ENCODE measurements at regions not wholly inside any gene's neighbourhood (a gene's known extent, or its start where the extent isn't known, plus 50 kb on each side); places are given as distances from the start of the nearest gene placed in this dataset.

DNA sequence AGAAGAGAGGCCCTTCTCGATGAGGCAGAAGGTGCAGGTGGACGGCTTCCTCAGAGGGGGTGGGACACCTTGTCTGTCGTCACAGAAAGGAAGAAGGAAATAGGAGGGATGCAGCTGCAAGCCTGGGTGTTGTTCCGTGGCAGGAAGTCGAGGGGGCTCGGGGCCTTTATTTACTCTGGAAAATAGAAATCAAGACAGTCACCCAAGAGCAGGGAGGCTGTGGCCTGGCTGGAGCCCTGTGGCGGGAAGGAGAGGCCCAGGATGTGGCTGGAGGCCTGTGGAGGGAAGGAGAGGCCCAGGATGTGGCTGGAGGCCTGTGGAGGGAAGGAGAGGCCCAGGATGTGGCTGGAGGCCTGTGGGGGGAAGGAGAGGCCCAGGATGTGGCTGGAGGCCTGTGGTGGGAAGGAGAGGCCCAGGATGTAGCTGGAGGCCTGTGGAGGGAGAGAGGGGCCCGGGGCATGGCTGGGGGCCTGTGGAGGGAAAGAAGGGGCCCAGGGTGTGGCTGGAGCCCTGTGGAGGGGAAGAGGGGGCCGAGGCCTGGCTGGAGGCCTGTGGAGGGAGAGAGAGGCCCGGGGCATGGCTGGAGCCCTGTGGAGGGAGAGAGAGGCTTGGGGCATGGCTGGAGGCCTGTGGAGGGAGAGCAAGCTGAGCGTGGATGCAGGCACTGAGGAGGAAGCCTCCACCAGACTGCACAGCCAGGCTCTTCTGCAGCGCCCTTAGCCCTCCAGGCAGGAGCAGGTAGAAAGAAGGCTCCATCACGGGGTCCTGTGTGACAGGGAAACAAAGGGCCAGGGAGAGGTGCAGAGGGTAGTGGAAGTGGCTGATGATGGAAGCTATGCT, 97.3 kb upstream of the SFMBT2 start:
- no peak for FAIRE-seq
- no peak for DNase-seq (ENCODE audit: low spot score in 2 of 2)

DNA sequence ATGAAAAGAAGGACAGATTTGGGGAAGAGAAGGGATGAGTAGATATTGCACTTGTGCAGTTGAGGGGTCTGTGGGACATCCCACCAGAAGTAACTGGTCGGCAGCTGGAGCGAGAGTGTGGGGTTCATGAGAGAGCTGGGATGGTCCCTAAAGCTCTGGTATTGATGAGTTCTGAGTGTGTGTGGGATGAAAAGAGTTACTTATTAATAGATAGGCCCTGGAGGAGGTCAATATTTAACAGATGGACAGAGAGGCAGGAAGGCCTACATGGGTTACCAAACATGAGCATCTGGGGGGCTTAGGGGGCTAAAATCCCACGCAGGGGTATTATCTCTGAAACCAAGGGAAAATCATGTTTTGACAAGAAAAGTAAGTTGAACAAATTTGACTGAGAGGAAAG, 95.7 kb upstream of the SFMBT2 start:
- DNase-seq (ENCODE audit: low spot score in 2 of 2) = no peak
- FAIRE-seq = no peak

DNA sequence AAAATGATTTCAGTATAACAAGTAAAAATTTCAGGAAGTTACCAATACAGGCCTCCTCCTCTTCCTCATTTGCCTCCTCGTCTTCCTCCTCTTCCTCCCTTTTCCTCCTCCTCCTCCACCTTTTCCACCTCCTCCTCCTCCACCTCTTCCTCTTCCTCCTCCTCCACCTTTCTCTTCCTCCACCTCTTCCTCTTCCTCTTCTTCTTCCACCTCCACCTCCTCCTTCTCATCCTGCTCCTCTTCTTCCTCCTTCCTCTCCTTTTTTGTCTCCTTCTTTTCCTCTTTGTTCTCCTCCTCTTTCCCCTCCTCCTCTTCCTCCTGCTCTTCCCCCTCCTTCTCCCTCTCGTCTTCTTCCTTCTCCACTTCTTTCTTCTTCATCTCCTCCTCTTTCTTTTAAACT, 94.4 kb upstream of the SFMBT2 start:
- FAIRE-seq (no peak), DNase-seq (ENCODE audit: low spot score in 2 of 2) (no peak)

DNA sequence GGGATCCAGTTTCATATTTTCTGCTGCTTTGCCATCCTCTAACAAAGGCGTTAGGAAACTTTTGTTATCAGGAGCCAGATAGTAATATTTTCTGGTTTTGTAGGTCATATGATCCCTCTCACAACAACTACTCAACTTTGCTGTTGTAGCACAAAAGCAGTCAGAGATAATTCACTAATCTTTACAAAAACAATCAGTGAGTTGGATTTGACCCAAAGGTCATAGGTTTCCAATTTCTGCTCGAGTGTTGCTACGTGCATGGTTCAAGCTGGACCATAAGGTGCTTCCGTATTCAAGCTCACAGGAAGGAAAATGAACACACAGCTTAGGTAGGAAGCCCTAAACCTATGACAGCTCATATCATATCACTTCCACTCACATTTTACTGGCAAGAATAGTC, 92.4 kb upstream of the SFMBT2 start:
- FAIRE-seq = no peak

DNA sequence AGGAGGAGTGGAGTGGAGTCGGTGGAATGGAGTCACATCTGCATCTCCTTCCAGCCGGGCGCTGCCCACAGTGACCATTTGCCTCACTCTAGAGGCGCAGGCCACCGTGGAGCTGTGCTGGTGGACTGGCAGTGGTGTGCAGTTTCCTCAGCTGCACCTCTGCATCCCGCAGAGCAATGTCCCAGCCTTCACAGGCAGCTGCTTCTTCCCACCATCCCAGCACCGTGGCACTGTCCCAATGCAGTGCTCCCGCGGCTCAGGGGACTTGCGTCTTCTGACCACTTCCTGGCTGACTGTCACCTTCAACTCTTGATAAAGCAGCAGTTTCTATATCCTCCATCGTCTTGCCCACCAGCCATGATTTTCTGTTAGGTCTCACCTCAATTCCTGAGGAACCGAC, 90.3 kb upstream of the SFMBT2 start:
- no peak for FAIRE-seq
- DNase-seq (ENCODE audit: low spot score in 2 of 2) = no peak

More for the DNA sequence above, 92.4 kb upstream of the SFMBT2 start:
- no peak for DNase-seq (ENCODE audit: low spot score in 2 of 2)

DNA sequence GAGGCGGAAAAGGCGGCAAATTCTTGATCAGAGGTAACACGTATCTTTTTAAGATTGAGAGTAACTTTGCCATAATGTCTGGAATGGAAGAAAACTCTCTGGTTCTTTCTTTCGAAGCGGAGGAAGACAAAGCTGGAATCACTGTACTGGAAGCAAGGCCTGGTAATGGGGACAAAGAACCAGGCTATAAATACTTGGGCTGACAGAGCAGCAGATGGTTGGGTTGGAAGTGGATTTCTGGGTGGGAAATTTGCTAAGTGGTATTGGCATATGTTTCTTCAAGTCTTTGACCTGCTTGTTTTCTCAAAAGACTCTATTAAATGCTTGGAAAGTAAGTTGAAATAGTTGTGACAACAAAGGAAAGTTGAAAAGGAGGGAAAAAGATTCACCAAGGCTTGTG, 87.3 kb upstream of the SFMBT2 start:
- DNase-seq (ENCODE audit: low spot score in 2 of 2) = no peak

DNA sequence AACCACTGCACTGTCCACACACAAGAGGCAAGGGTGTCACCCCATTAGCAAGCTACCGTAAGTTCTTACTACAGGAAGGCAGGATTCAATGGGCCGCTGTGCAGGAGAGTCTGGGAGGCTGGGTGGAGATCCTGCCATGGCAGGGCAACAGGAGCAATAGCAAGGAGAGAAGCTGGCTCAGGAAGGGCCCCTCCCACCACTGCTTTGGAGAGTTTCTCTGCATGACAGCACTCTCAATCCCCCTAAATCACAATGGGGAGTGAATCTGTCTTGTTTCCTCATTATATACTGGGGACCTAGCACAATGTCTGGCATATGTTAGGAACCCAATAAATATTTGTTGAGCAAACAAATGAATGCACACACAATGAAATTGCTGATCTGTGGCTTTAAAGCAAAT, 83.2 kb upstream of the SFMBT2 start:
- DNase-seq (ENCODE audit: low spot score in 2 of 2) (no peak), FAIRE-seq (no peak)

More for the DNA sequence above, 87.3 kb upstream of the SFMBT2 start:
- no peak for FAIRE-seq

DNA sequence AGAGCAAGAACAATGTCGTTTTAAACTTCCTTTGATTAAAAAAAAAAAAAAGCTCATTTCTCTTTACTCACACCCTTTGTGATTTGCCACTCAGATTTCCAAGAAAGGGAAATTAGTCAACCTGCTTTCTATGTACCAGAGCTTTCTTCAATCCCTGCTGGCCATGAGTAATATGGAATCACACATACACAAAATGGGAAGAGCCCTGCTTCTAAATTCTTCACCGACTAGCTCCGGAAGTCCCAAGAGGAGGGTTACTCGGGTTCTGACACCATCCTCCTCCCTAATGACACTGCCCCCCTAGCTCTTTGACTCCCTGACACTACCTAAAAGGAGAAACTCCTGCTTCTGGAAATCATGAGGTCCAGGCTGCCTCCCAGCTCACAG, 81.8 kb upstream of the SFMBT2 start:
- DNase-seq (ENCODE audit: low spot score in 2 of 2) (no peak), FAIRE-seq (no peak)

DNA sequence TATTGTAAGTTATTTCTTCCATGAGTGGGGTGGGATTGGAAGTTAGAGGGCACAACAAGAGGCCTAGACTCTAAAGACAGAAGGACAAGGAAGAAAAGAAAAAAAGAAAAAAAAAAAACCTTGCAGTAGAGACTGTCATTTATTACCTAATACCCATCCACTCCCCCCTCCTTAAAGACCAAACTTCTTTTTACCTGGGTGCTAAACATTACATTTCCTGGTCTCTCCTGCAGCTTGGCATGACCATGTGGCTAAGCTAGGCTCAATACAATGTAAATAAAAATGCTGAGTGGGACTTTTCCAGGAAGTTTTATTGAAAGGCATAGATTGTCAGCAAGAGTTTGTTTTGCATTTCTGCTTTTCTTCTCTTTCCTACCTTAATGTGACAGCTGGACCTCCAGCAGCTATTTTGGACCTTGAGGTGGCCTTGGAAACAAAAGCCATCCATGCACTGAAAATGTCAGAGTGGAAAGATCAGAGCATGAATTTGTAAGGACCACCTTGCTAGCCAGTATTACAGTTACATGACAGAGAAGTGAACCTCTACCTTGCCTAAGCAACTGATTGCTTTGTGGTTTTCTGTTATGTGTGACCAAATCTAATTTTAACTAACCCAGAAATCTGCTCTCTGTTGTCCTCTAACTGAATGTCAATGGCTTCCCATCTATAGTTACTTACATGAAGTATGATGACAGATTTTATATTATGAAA, 81.3 kb upstream of the SFMBT2 start:
- no peak for FAIRE-seq
- DNase-seq (ENCODE audit: low spot score in 2 of 2) = no peak

DNA sequence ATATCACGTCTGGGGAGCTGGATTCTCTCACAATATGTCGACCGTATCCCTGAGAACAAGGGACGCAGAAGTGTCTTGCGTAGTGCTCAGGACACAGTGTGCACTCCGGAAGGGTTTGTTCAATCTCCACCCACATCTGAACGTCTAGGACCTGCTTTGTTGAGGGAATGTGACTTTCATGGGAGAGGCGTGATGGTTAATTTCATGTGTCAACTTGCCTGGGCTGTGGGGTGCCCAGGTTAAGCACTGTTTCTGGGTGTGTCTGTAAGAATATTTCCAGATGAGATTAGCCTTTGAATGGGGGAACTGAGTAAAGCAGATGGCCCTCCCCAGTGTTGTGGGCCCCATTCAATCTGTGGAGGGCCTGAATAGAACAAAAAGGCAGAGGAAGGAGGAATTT, 80.4 kb upstream of the SFMBT2 start:
- DNase-seq (ENCODE audit: low spot score in 2 of 2) = no peak
- FAIRE-seq = no peak

DNA sequence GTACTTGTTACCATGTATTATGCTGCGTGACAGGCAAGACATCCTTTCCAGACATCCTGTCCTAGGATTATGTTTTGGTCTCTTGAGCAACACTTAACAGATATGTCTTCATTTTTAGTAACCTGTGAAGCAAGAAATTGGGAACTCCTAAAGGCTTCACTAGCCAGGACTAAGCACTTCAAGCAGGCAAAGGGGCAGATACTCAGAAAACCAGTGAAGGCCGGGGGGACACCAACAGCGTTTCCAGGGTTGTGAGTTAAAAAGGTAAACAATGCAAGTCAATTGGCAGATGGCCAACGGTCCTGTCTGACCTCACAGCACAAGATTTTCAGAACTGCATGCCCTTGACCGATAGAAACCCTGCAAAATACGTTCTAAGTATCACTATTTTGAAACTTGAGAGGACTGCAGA, 77.6 kb upstream of the SFMBT2 start:
- FAIRE-seq = no peak

DNA sequence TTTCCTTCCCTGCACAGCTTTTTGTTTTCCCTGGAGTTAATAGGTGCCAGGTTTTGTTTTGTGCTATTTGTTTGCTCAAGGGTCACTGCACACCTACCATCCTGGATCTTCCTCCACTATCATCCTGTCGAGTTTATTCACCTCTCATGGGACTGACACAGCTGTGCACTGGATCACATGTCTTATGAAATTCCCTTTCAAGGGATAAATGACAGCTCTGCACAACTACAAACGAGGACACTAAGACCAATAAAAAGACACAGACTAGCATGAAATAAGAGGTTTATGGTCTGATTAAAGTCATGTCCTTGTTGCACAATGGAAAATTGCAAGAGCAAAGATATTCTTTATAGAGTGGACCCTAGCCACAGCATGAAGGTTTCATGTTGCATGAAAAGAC, 76.7 kb upstream of the SFMBT2 start:
- FAIRE-seq (no peak), DNase-seq (ENCODE audit: low spot score in 2 of 2) (no peak)

More for the DNA sequence above, 77.6 kb upstream of the SFMBT2 start:
- DNase-seq (ENCODE audit: low spot score in 2 of 2) = no peak

DNA sequence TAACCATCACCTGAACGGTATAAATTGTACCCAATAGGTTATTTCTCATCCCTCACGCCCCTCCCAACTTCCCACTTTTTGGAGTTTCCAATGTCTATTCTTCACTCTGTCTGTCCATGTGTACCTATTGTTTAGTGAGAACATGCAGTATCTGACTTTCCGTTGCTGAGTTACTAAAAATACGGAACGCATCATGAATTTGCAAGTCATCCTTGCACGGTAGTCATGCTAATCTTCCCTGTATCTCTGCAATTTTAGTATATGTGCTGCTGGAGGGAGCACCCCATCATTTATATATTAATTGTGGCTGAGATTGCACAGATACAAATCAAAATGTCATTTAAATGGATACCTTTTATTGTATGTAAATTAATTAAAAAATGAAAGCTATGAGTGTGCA, 75.7 kb upstream of the SFMBT2 start:
- FAIRE-seq (no peak), DNase-seq (ENCODE audit: low spot score in 2 of 2) (no peak)

DNA sequence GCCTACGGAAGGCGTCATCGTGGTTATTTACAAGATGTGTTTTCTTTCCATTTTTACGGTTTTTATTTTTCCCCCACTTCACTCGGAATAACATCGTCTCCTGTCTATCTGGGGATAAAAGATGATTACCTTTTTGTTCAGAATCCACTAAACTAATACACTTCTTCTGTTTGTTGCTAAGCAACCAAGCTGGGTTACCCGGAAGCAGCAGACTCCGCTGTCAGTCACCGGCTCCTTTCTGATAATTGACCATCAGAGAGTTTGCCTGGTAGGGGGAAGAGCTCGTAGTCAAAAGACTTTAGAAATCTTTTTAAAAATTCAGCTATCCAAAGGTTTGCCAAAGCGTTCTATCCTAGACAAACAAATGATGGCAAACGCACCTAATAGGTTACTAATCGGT, 75.0 kb upstream of the SFMBT2 start:
- DNase-seq (ENCODE audit: low spot score in 2 of 2) (no peak), FAIRE-seq (no peak)

DNA sequence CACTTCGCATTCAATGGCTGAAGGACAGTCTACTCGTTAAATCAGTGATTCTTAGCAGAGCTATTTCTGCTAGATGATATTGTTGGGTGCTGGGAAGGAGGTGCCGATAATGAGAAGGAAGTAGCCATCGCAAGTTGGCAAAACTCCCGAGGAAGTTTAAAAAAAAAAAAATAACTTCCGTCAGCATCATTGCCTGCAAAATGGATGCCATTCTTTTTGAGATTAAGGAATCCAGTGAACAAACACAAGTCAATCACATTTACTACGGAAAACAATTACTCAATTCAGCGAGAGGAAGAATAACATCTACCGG, 74.4 kb upstream of the SFMBT2 start:
- DNase-seq (ENCODE audit: low spot score in 2 of 2) (no peak), FAIRE-seq (no peak)

DNA sequence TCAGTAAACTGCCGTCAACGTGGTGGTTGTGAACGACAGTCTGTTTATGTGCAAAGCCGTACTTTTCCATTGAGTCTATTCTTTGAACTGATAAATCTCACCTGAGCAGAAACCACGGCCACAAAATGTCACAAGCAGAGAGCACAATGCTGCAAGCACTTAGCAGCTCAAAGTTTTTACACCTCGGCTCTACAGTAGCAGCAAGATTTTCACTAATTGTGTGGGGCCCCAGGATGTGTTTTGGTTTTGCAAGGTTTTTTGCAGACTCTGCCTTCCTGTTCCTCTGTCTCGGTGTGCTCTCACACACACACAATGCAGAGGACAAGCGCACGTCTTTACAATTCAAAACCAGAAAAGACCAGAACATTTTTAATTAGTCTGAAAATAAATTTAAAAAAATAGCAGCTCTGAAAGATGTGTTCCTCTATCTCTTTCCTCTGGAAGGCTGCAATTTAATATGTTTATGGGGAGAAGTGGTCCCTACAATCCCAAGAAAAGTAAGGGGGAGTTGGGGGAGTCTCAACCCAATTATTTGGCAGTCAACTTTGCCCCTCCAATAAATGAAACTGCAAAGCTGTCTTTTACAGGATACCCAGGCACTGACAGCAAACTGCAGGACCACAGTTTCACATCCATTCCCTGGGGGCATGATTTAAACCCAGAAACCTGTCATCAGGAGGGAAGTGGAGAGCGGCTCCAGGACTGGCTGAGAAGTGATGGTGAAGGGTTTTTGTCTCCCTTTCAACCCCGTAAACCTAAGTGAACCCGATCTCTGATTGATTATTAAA, 73.8 kb upstream of the SFMBT2 start:
- DNase-seq (ENCODE audit: low spot score in 2 of 2) (no peak), FAIRE-seq (no peak)

DNA sequence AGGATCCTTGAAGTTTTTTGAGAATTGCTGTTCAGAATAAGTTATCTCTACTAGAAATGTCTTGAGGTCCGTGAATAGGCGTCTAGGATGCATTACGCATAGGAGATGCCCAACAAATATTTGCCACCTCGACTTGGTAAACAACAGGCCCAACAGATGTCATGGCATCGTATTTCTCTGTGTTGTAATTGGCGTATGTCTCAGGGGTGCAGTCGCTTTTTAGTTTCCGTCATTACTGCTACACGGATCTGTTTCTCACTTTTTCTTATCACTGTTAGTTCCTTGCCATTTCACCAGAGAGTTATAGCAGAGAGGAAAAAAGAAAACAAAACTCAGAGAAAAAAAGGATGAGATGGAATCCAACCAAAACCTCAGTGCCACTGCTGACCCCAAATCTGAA, 73.0 kb upstream of the SFMBT2 start:
- FAIRE-seq = no peak
- DNase-seq (ENCODE audit: low spot score in 2 of 2) = no peak

DNA sequence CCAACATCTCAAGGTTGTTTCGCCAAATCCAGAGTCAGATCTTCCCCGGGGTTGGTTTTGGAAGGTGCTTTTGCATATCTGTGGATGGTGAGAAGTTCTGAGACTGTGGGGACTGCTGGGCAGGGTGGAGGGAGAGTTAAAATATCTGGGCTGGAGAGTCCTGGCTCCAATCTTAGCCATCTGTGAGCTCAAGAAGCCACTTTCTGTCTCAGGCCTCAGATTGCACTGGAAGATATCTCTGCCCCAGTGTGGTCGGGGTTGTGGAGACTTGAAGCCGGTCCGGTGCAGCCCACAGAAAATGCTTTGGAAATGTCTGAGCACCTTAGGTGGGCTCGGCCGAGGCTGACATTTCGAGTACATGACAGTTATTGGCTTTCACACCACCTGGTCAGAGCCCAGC, 72.2 kb upstream of the SFMBT2 start:
- FAIRE-seq (no peak), DNase-seq (ENCODE audit: low spot score in 2 of 2) (no peak)

DNA sequence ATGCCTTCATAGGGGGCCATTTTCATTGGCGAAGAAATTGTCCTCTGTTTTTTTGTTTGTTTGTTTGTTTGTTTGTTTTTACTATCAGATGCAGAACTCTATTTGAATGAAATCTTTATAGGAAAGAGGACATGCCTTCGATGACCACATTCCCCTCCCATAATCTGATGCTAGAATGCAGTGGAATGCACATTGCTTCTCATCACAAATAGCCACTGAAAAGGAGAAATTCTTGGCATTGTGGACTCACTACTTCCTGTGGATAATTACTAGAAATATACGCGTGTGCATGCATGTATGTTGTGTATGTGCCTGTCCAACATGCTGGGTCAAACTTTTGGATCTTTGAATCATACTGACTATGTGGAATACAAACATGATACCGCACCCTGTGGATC, 70.5 kb upstream of the SFMBT2 start:
- DNase-seq (ENCODE audit: low spot score in 2 of 2) (no peak), FAIRE-seq (no peak)

DNA sequence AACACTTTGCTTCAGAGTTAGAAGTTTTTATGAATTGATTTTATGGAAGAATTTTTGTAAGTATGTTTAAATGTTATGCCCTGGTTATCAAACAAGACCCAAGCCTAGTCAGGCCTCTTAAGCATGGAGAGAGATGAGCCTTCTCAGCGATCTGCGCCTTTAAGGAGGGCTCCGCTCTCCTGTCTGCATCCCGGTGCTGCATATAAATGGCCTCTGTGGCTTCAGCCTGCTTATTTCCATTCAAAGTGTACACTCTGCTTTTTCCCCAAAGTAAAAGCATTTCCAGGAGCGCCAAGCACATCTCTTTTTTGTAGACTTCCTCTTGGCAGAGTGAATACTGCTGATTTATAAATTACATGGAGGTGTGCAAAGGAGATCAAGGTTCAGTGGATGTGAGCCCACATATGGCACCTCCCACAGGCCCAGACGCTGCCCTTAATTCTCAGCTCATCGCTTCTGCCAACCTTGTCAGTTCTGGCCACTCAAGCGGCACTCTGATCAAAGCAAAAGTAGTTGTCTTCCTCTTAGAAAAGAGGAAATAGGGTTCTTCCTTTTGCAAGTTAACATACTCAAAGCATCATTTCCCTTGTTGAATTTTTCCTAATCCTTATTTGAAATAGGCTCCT, 70.0 kb upstream of the SFMBT2 start:
- no peak for DNase-seq (ENCODE audit: low spot score in 2 of 2)

More for the DNA sequence above, 70.0 kb upstream of the SFMBT2 start:
- no peak for FAIRE-seq
